Pancreas (tissue), 10 donors: ENCODE measurements at regions not wholly inside any gene's neighbourhood (a gene's known extent, or its start where the extent isn't known, plus 50 kb on each side); places are given as distances from the start of the nearest gene placed in this dataset.
A peak's percentile ranks its signal among the peaks of the same experiment; 100 is the strongest.

ENCODE experiments used
- ATAC-seq, 4 donors: fragments of 200-7000 bp; cut with Tn5 transposase; one replicate each; pipeline versions ENCODE4 v1.8.0 to v1.9.1; 2020; ENCODE audit warnings: mild to moderate bottlenecking in 4 of 4, moderate library complexity in 4 of 4
- DNase-seq, 6 donors: peaks; one replicate each; pipeline ENCODE4 v3.0.0-alpha.2; 2020
- FAIRE-seq: peaks from 2 replicates; lab custom pipeline; 2012; peaks lifted over from hg19 to GRCh38; lab: Jason Lieb, UNC
- H3K27ac ChIP-seq, 4 donors: fragments of 200-600 bp; sonication (generic); 1 replicate in 3 of 4; 2 replicates in 1 of 4; pipeline versions ENCODE4 v1.5.0 to v1.8.0; 2020
- H3K27me3 ChIP-seq, 4 donors: fragments of 200-600 bp; one replicate each; pipeline ENCODE4 v1.8.0; 2021
- H3K36me3 ChIP-seq, 3 donors: fragments of 200-600 bp; sonication (generic) in 1 of 3; one replicate each; pipeline versions ENCODE4 v1.5.0 to v1.8.0; 2020 to 2021
- H3K4me1 ChIP-seq, 3 donors: fragments of 200-600 bp; one replicate each; pipeline ENCODE4 v1.8.0; 2021
- H3K4me3 ChIP-seq, 4 donors: fragments of 200-600 bp; sonication (generic) in 2 of 4; one replicate each; pipeline versions ENCODE4 v1.5.0 to v1.8.0; 2020 to 2021
- H3K9me3 ChIP-seq, 4 donors: fragments of 200-600 bp; one replicate each; pipeline ENCODE4 v1.8.0; 2021
- CTCF ChIP-seq, 4 donors: fragments of 200-600 bp; sonication (generic) in 3 of 4; IDR thresholded peaks; one replicate each; pipeline versions ENCODE4 v1.5.0 to v1.8.0; 2021; ENCODE audit warnings: antibody characterized with exemption in 4 of 4
- WGBS, 2 donors: extraction: QIAGEN DNeasy Blood & Tissue Kit; methylation state at CpG; one replicate each; pipeline ENCODE4 v1.1.7; 2013; 5-methylcytosine and 5-hydroxymethylcytosine counted together
- intact Hi-C, 3 donors: fragments of 100-400 bp; cut with DNase I; formaldehyde crosslinking; loops; one replicate each; pipeline versions ENCODE4 v1.11.1 to v1.14.2; 2022
- donor health status: healthy with polysubstance abuse.
- donor health status: DM: no; HTN: no; CAD: no; lungs with moderate emphysema.
- donor health status: DM: no; HTN: no; CAD: no.
- donor health status: control.
- donor health status: control.
- donor health status: Bipolar disorder and iron deficiency.
- donor health status: DM: yes; HTN: yes; CAD: no.
- donor health status: DM: no; HTN: no; CAD: no.
- donor health status: DM: no; HTN: no; CAD: no.
- donor health status: DM: yes; HTN: yes; CAD: no.

GRCh38 chr5:107219993-107220392 is 450.7 kb downstream of the EFNA5 start:
- WGBS, 2 donors: 52 to 68% methylated on average over 1 of the region's 1 CpG
- no peaks in the 10 kb centered on the region for H3K4me1 ChIP-seq
- intact Hi-C loops: no loop called here
- H3K36me3 ChIP-seq: no peaks in the 10 kb centered on the region
- FAIRE-seq: no peak
- no peak for ATAC-seq
- H3K4me3 ChIP-seq: no peak overlapping the region
- H3K27me3 ChIP-seq: no peaks in the 10 kb centered on the region
- TF ChIP-seq CTCF (IDR thresholded peaks at IDR 0.05): no peak
- DNase-seq: no peak
- no peaks in the 10 kb centered on the region for H3K9me3 ChIP-seq
- H3K27ac ChIP-seq: no peak overlapping the region

GRCh38 chr5:107218457-107219193 is 452.1 kb downstream of the EFNA5 start:
- ATAC-seq (no peak), DNase-seq (no peak), FAIRE-seq (no peak)
- Histone ChIP-seq H3K27ac (no peak overlapping the region), H3K4me1 (no peaks in the 10 kb centered on the region), H3K9me3 (no peaks in the 10 kb centered on the region), H3K4me3 (no peak overlapping the region), H3K36me3 (no peaks in the 10 kb centered on the region), H3K27me3 (no peaks in the 10 kb centered on the region)
- intact Hi-C loops: no loop called here
- no peak for TF ChIP-seq CTCF (IDR thresholded peaks at IDR 0.05)
- 81 to 97% methylated on average over 1 of the region's 1 CpG for WGBS, 2 donors

GRCh38 chr5:107217721-107218130 is 453.0 kb downstream of the EFNA5 start:
- TF ChIP-seq CTCF (IDR thresholded peaks at IDR 0.05): no peak
- FAIRE-seq (no peak), ATAC-seq (peak in 2 of 4 donors; percentile 18 to 23), DNase-seq (no peak)
- Histone ChIP-seq H3K27ac (no peak overlapping the region), H3K4me3 (no peak overlapping the region), H3K27me3 (no peaks in the 10 kb centered on the region), H3K9me3 (no peaks in the 10 kb centered on the region), H3K36me3 (no peaks in the 10 kb centered on the region), H3K4me1 (no peaks in the 10 kb centered on the region)
- 57 to 72% methylated on average over 3 of the region's 3 CpGs for WGBS, 2 donors
- intact Hi-C loops: no loop called here

GRCh38 chr5:107216587-107216986 is 454.1 kb downstream of the EFNA5 start:
- no peak overlapping the region for H3K4me3 ChIP-seq
- H3K36me3 ChIP-seq: no peaks in the 10 kb centered on the region
- no peak for ATAC-seq
- no peaks in the 10 kb centered on the region for H3K4me1 ChIP-seq
- H3K9me3 ChIP-seq: no peaks in the 10 kb centered on the region
- intact Hi-C loops: no loop called here
- no peak for FAIRE-seq
- 79% methylated on average over 5 of the region's 5 CpGs for WGBS, 2 donors
- TF ChIP-seq CTCF (IDR thresholded peaks at IDR 0.05): no peak
- no peak overlapping the region for H3K27ac ChIP-seq
- no peak for DNase-seq
- H3K27me3 ChIP-seq: no peaks in the 10 kb centered on the region

GRCh38 chr5:107215611-107216010 is 455.1 kb downstream of the EFNA5 start:
- Histone ChIP-seq H3K9me3 (no peaks in the 10 kb centered on the region), H3K27me3 (no peaks in the 10 kb centered on the region), H3K4me1 (no peaks in the 10 kb centered on the region), H3K27ac (no peak overlapping the region), H3K36me3 (no peaks in the 10 kb centered on the region), H3K4me3 (no peak overlapping the region)
- FAIRE-seq (no peak), ATAC-seq (no peak), DNase-seq (no peak)
- no peak for TF ChIP-seq CTCF (IDR thresholded peaks at IDR 0.05)
- 38 to 46% methylated on average over 2 of the region's 2 CpGs for WGBS, 2 donors
- intact Hi-C loops: no loop called here
